ENCODE measurements at regions not wholly inside any gene's neighbourhood (a gene's known extent, or its start where the extent isn't known, plus 50 kb on each side); places are given as distances from the start of the nearest gene placed in this dataset.

DNA sequence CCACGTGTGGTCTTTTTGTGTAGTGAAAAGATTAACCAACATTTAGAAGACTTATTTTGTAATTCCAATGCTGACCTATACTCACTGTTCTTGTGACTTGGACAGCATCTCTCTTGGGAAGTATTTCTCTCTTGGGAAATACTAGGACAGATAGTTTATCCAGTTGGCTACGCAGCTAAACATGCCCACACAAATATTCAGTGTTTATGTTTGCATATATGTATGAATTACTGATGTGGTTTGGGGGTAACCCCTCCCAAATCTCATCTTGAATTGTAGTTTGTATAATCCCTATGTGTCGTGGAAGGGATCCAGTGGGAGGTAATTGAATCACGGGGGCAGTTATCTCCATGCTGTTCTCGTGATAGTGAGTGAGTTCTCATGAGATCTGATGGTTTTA, 2062.3 kb upstream of the CELF4 start:
- Histone ChIP-seq H3K36me3 (ENCODE audit: low read depth, low read length) (no peaks in the 10 kb centered on the region), H3K4me1 (ENCODE audit: insufficient read depth, low read length) (peaks cover 11% of the 10 kb centered on the region), H3F3A (ENCODE audit: low read length, unreplicated experiment) (no peaks in the 10 kb centered on the region), H3K9me3 (ENCODE audit: low read length) (no peaks in the 10 kb centered on the region), H3K27me3 (ENCODE audit: low read length) (no peaks in the 10 kb centered on the region), H4K20me1 (ENCODE audit: low read length) (no peaks in the 10 kb centered on the region), H3K9ac (ENCODE audit: low read length) (no peak overlapping the region), H3K27ac (ENCODE audit: low read length) (no peak overlapping the region), H3K79me2 (ENCODE audit: low read length) (no peaks in the 10 kb centered on the region), H3K9me2 (replicated peaks; ENCODE audit: low read length) (no peaks in the 10 kb centered on the region), H3K4me2 (ENCODE audit: low read length) (no peak overlapping the region), H2AFZ (ENCODE audit: low read length) (no peak overlapping the region), H3K4me3 (ENCODE audit: low read length) (no peak overlapping the region)
- DNase-seq, result no peak
- no peak for TF ChIP-seq EZH2 (IDR thresholded peaks at IDR 0.05; ENCODE audit: low read length, unreplicated experiment)
- TF ChIP-seq, protein P1, sequence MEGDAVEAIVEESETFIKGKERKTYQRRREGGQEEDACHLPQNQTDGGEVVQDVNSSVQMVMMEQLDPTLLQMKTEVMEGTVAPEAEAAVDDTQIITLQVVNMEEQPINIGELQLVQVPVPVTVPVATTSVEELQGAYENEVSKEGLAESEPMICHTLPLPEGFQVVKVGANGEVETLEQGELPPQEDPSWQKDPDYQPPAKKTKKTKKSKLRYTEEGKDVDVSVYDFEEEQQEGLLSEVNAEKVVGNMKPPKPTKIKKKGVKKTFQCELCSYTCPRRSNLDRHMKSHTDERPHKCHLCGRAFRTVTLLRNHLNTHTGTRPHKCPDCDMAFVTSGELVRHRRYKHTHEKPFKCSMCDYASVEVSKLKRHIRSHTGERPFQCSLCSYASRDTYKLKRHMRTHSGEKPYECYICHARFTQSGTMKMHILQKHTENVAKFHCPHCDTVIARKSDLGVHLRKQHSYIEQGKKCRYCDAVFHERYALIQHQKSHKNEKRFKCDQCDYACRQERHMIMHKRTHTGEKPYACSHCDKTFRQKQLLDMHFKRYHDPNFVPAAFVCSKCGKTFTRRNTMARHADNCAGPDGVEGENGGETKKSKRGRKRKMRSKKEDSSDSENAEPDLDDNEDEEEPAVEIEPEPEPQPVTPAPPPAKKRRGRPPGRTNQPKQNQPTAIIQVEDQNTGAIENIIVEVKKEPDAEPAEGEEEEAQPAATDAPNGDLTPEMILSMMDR (conservative IDR thresholded peaks at IDR 0.05; ENCODE audit: low read depth, low read length), result no peak
- TF ChIP-seq EZH2phosphoT487 (IDR thresholded peaks at IDR 0.05; ENCODE audit: borderline replicate concordance, low read length), result no peak
- ChIA-PET CTCF (no interaction called here), POLR2A (ENCODE audit: unreplicated experiment) (no interaction called here)
- intact Hi-C loops (cut with micrococcal nuclease), result no loop called here
- no peak for ATAC-seq
- no TSS peak for BruUV-seq (replicated peaks)

GRCh38 chr18:39624961-39625360, 2059.4 kb upstream of the CELF4 start:
- intact Hi-C loops (cut with micrococcal nuclease), result no loop called here
- ATAC-seq, result peak; percentile 80
- ChIA-PET CTCF (no interaction called here), POLR2A (ENCODE audit: unreplicated experiment) (interaction anchor here (0.6 kb wide), 1 partner anchor 59 kb away, joined by 3 read pairs; no protein-coding TSS in a partner anchor)
- BruUV-seq (replicated peaks), result no TSS peak
- no peaks in the 10 kb centered on the region for H3K9me2 ChIP-seq (replicated peaks; ENCODE audit: low read length)
- no peaks in the 10 kb centered on the region for H4K20me1 ChIP-seq (ENCODE audit: low read length)
- no peaks in the 10 kb centered on the region for H3K79me2 ChIP-seq (ENCODE audit: low read length)
- peak; percentile 53 for DNase-seq
- H2AFZ ChIP-seq (ENCODE audit: low read length), result no peak overlapping the region
- H3F3A ChIP-seq (ENCODE audit: low read length, unreplicated experiment), result no peaks in the 10 kb centered on the region
- no peak overlapping the region for H3K4me3 ChIP-seq (ENCODE audit: low read length)
- H3K4me1 ChIP-seq (ENCODE audit: insufficient read depth, low read length), result peaks cover 11% of the 10 kb centered on the region
- no peak for TF ChIP-seq EZH2phosphoT487 (IDR thresholded peaks at IDR 0.05; ENCODE audit: borderline replicate concordance, low read length)
- no peak for TF ChIP-seq EZH2 (IDR thresholded peaks at IDR 0.05; ENCODE audit: low read length, unreplicated experiment)
- TF ChIP-seq, protein P1 (conservative IDR thresholded peaks at IDR 0.05; ENCODE audit: low read depth, low read length), result no peak
- peak overlapping the region; percentile 44; the same call in 1 of the 2 replicates for H3K4me2 ChIP-seq (ENCODE audit: low read length)
- no peaks in the 10 kb centered on the region for H3K36me3 ChIP-seq (ENCODE audit: low read depth, low read length)
- H3K27me3 ChIP-seq (ENCODE audit: low read length), result no peaks in the 10 kb centered on the region
- H3K27ac ChIP-seq (ENCODE audit: low read length), result no peak overlapping the region
- H3K9me3 ChIP-seq (ENCODE audit: low read length), result no peaks in the 10 kb centered on the region
- no peak overlapping the region for H3K9ac ChIP-seq (ENCODE audit: low read length)

DNA sequence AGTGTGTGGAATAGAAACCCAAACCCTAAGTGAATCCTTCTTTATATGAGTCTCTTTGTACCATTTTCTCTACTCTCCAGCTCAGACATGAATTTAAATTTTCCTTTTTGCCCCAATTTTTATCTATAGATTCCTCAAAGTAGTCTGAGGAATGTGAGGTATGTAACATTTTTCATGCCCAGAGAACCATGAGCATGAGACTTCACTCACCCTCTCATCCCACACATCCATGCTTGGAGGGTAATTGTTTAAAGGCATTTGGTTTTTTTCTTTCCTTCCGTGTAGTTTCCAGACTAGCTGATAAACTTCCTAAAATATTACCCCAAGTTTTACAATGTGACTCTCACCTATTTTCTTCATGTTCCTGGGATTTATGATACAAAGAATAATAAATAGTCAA, 2056.8 kb upstream of the CELF4 start:
- H3K9me2 ChIP-seq (replicated peaks; ENCODE audit: low read length), result no peaks in the 10 kb centered on the region
- H3K9me3 ChIP-seq (ENCODE audit: low read length), result no peaks in the 10 kb centered on the region
- H3K79me2 ChIP-seq (ENCODE audit: low read length), result no peaks in the 10 kb centered on the region
- CTCF ChIA-PET, result no interaction called here
- ATAC-seq (no peak), DNase-seq (no peak)
- intact Hi-C loops (cut with micrococcal nuclease), result no loop called here
- no peak overlapping the region for H3K4me2 ChIP-seq (ENCODE audit: low read length)
- POLR2A ChIA-PET (ENCODE audit: unreplicated experiment), result no interaction called here
- H3K36me3 ChIP-seq (ENCODE audit: low read depth, low read length), result no peaks in the 10 kb centered on the region
- H4K20me1 ChIP-seq (ENCODE audit: low read length), result no peaks in the 10 kb centered on the region
- no peak overlapping the region for H3K9ac ChIP-seq (ENCODE audit: low read length)
- H3F3A ChIP-seq (ENCODE audit: low read length, unreplicated experiment), result no peaks in the 10 kb centered on the region
- no peak overlapping the region for H3K4me3 ChIP-seq (ENCODE audit: low read length)
- H3K27me3 ChIP-seq (ENCODE audit: low read length), result no peaks in the 10 kb centered on the region
- BruUV-seq (replicated peaks), result no TSS peak
- peaks cover 11% of the 10 kb centered on the region for H3K4me1 ChIP-seq (ENCODE audit: insufficient read depth, low read length)
- no peak overlapping the region for H2AFZ ChIP-seq (ENCODE audit: low read length)
- H3K27ac ChIP-seq (ENCODE audit: low read length), result no peak overlapping the region
- TF ChIP-seq EZH2 (IDR thresholded peaks at IDR 0.05; ENCODE audit: low read length, unreplicated experiment) (no peak), EZH2phosphoT487 (IDR thresholded peaks at IDR 0.05; ENCODE audit: borderline replicate concordance, low read length) (no peak)
- TF ChIP-seq, protein P1 (conservative IDR thresholded peaks at IDR 0.05; ENCODE audit: low read depth, low read length), result no peak
